Kidney capillary endothelial cell (primary cell): ENCODE measurements at regions not wholly inside any gene's neighbourhood (a gene's known extent, or its start where the extent isn't known, plus 50 kb on each side); places are given as distances from the start of the nearest gene placed in this dataset.
"Not testable (repeated sequence)": the region's sequence is repeated elsewhere in the genome, so short reads cannot be mapped to it uniquely, and the experiment has no call there.

Experiments
- DNase-seq: peaks from one replicate; pipeline ENCODE4 v3.0.0-alpha.2; 2018; ENCODE audit warnings: low spot score

- DNase-seq, result no peak
These were observed 862.8 kb upstream of the SLITRK1 start for GRCh38 chr13:84745051-84745551.

- DNase-seq, result no peak
These were observed 861.9 kb upstream of the SLITRK1 start for GRCh38 chr13:84744203-84744602.

- no peak for DNase-seq
These were observed 859.0 kb upstream of the SLITRK1 start for GRCh38 chr13:84741253-84741652.

GRCh38 chr13:84739021-84739420 is 856.7 kb upstream of the SLITRK1 start:
- no peak for DNase-seq

GRCh38 chr13:84737661-84738060 is 855.4 kb upstream of the SLITRK1 start:
- DNase-seq, result no peak

GRCh38 chr13:84730376-84730775 is 848.1 kb upstream of the SLITRK1 start:
- DNase-seq, result no peak

- DNase-seq, result no peak
These were observed 823.9 kb upstream of the SLITRK1 start for GRCh38 chr13:84705982-84706710.

GRCh38 chr13:84702174-84702573 is 819.9 kb upstream of the SLITRK1 start:
- DNase-seq, result no peak

GRCh38 chr13:84697591-84697990 is 815.3 kb upstream of the SLITRK1 start:
- not testable (repeated sequence) for DNase-seq

- no peak for DNase-seq
These were observed 804.7 kb upstream of the SLITRK1 start for GRCh38 chr13:84686973-84687372.

- DNase-seq, result no peak
These were observed 804.2 kb upstream of the SLITRK1 start for GRCh38 chr13:84686458-84686857.

GRCh38 chr13:84684804-84685203 is 802.5 kb upstream of the SLITRK1 start:
- no peak for DNase-seq

- DNase-seq, result no peak
These were observed 801.9 kb upstream of the SLITRK1 start for GRCh38 chr13:84684048-84684662.

GRCh38 chr13:84683448-84683847 is 801.2 kb upstream of the SLITRK1 start:
- DNase-seq, result no peak

GRCh38 chr13:84677836-84678235 is 795.6 kb upstream of the SLITRK1 start:
- DNase-seq, result no peak

- DNase-seq, result no peak
These were observed 790.3 kb upstream of the SLITRK1 start for GRCh38 chr13:84672616-84673015.

GRCh38 chr13:84670245-84670644 is 788.0 kb upstream of the SLITRK1 start:
- no peak for DNase-seq

- no peak for DNase-seq
These were observed 786.4 kb upstream of the SLITRK1 start for GRCh38 chr13:84668637-84669036.

GRCh38 chr13:84662491-84662890 is 780.2 kb upstream of the SLITRK1 start:
- no peak for DNase-seq

- no peak for DNase-seq
These were observed 779.4 kb upstream of the SLITRK1 start for GRCh38 chr13:84661718-84662117.

- DNase-seq, result no peak
These were observed 777.0 kb upstream of the SLITRK1 start for GRCh38 chr13:84659359-84659661.

GRCh38 chr13:84658491-84659358 is 776.5 kb upstream of the SLITRK1 start:
- no peak for DNase-seq

- DNase-seq, result no peak
These were observed 773.4 kb upstream of the SLITRK1 start for GRCh38 chr13:84655677-84656076.
